NB4 (cell line): ENCODE measurements at regions not wholly inside any gene's neighbourhood (a gene's known extent, or its start where the extent isn't known, plus 50 kb on each side); places are given as distances from the start of the nearest gene placed in this dataset.
"Not testable (repeated sequence)": the region's sequence is repeated elsewhere in the genome, so short reads cannot be mapped to it uniquely, and the experiment has no call there.

Source experiments
- MYC ChIP-seq: IDR thresholded peaks from 2 replicates; pipeline ENCODE4 v1.6.1; 2011; ENCODE audit warnings: low read depth, low read length
- TF ChIP-seq, protein P1 (sequence below): IDR thresholded peaks from one replicate; pipeline ENCODE4 v1.5.1; 2012; ENCODE audit warnings: low read depth, low read length
- TF ChIP-seq, protein P2 (sequence below): IDR thresholded peaks from 2 replicates; pipeline ENCODE4 v1.6.1; 2011; ENCODE audit warnings: low read depth, low read length

DNA sequence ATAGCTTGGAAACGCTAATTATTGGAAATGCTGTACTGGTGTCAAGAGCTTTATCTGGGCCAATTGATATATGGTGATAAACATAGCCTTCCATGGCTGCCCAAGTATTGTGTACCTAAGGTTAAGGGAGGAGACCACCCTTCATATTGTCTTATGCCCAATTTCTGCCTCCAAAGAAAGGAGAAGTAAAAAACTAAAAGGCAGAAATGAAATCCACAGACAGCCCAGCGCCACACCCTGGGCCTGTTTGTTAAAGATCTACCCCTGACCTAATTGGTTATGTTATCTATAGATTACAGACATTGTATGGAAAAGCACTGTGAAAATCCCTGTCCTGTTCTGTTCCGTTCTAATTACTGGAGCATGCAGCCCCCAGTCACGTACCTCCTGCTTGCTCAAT, 142.4 kb upstream of the RPS23 start:
- TF ChIP-seq, protein P1, sequence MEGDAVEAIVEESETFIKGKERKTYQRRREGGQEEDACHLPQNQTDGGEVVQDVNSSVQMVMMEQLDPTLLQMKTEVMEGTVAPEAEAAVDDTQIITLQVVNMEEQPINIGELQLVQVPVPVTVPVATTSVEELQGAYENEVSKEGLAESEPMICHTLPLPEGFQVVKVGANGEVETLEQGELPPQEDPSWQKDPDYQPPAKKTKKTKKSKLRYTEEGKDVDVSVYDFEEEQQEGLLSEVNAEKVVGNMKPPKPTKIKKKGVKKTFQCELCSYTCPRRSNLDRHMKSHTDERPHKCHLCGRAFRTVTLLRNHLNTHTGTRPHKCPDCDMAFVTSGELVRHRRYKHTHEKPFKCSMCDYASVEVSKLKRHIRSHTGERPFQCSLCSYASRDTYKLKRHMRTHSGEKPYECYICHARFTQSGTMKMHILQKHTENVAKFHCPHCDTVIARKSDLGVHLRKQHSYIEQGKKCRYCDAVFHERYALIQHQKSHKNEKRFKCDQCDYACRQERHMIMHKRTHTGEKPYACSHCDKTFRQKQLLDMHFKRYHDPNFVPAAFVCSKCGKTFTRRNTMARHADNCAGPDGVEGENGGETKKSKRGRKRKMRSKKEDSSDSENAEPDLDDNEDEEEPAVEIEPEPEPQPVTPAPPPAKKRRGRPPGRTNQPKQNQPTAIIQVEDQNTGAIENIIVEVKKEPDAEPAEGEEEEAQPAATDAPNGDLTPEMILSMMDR: not testable (repeated sequence)
- TF ChIP-seq MYC: not testable (repeated sequence)
- TF ChIP-seq, protein P2, sequence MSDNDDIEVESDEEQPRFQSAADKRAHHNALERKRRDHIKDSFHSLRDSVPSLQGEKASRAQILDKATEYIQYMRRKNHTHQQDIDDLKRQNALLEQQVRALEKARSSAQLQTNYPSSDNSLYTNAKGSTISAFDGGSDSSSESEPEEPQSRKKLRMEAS: not testable (repeated sequence)
